ENCODE measurements at regions not wholly inside any gene's neighbourhood (a gene's known extent, or its start where the extent isn't known, plus 50 kb on each side); places are given as distances from the start of the nearest gene placed in this dataset.

DNA sequence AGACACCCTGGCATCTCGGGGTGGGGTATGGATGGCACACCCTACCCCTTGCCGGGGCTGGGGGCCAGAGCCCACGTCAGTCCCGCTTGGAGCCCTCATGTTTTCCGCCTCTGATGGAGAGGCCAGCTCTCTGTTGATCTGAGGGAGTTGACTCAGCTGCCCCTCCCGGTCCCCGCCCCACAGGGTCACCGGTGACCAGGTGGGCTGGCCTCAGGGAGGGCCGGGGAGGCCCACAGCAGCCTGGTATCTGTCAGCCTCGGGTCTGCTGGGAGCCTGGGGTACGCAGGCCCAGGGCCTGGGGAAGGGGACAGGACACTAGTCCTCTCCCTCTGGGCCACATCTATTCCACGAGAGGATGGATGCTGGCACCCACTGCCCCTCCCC, 109.5 kb upstream of the CIBAR2 start:
- Histone ChIP-seq H4K5ac (ENCODE audit: insufficient read length, low read depth, low read length) (no peak overlapping the region), H3K4ac (ENCODE audit: low read depth, low read length) (no peak overlapping the region), H2BK15ac (ENCODE audit: low read depth, low read length) (no peak overlapping the region), H3K23me2 (ENCODE audit: insufficient read length, low read depth, low read length, poor library complexity, severe bottlenecking) (no peaks in the 10 kb centered on the region), H3K4me1 (ENCODE audit: insufficient read depth, low read length) (peaks cover 3% of the 10 kb centered on the region), H2BK120ac (ENCODE audit: low read depth, low read length, poor library complexity, severe bottlenecking) (no peak overlapping the region), H4K20me1 (ENCODE audit: control insufficient read depth, insufficient read depth, insufficient read length) (no peaks in the 10 kb centered on the region), H3K79me1 (ENCODE audit: insufficient read depth, low read depth, low read length, poor library complexity, severe bottlenecking) (no peaks in the 10 kb centered on the region), H3K27me3 (ENCODE audit: insufficient read depth, low read length) (no peaks in the 10 kb centered on the region), H3K79me2 (ENCODE audit: insufficient read depth, low read length) (peaks cover 1% of the 10 kb centered on the region; the same call in 1 of the 2 replicates), H4K91ac (ENCODE audit: insufficient read length, low read depth, low read length) (no peak overlapping the region), H3K9me3 (ENCODE audit: control insufficient read depth, low read depth, low read length) (no peaks in the 10 kb centered on the region), H3T11ph (ENCODE audit: low read length) (no peak overlapping the region), H2AK5ac (ENCODE audit: insufficient read length, low read length) (no peak overlapping the region), H2AFZ (ENCODE audit: low read length) (no peak overlapping the region), H3K23ac (ENCODE audit: insufficient read length, low read depth, low read length) (no peak overlapping the region), H2BK12ac (ENCODE audit: insufficient read length, low read depth, low read length) (no peak overlapping the region), H3K4me2 (ENCODE audit: insufficient read depth, insufficient read length, low read length) (no peak overlapping the region), H3K56ac (ENCODE audit: insufficient read length, low read depth, low read length) (no peak overlapping the region), H3K18ac (ENCODE audit: insufficient read length, low read depth, low read length) (no peak overlapping the region), H2BK5ac (ENCODE audit: insufficient read length, low read length) (no peak overlapping the region), H3K14ac (ENCODE audit: insufficient read depth, low read length) (no peak overlapping the region), H3K9ac (ENCODE audit: extremely low read depth, insufficient read length, low read length) (no peak overlapping the region), H4K8ac (replicated peaks; ENCODE audit: insufficient read length, low read depth, low read length) (no peak overlapping the region), H2BK20ac (ENCODE audit: low read depth, low read length, poor library complexity, severe bottlenecking) (no peak overlapping the region), H3K27ac (ENCODE audit: insufficient read length, low read depth, low read length) (no peak overlapping the region)
- Mint-ChIP-seq H3K4me1 (peaks cover 15 to 44% of the 10 kb centered on the region in 2 experiments), H3K4me3 (no peak overlapping the region), H3K36me3 (ENCODE audit: insufficient read depth in 1 of 3, low read depth in 3 of 3) (peaks cover 0 to 7% (median 4%) of the 10 kb centered on the region in 3 experiments; a peak in 3 of 7 replicates), H3K27me3 (ENCODE audit: low read depth) (peaks cover 3% of the 10 kb centered on the region; the same call in 1 of the 2 replicates), H3K9me3 (peaks cover 0 to 2% of the 10 kb centered on the region in 2 experiments; a peak in 2 of 5 replicates), H3K27ac (no peak overlapping the region)
- DNase-seq: no peak
- TF ChIP-seq, protein P1, sequence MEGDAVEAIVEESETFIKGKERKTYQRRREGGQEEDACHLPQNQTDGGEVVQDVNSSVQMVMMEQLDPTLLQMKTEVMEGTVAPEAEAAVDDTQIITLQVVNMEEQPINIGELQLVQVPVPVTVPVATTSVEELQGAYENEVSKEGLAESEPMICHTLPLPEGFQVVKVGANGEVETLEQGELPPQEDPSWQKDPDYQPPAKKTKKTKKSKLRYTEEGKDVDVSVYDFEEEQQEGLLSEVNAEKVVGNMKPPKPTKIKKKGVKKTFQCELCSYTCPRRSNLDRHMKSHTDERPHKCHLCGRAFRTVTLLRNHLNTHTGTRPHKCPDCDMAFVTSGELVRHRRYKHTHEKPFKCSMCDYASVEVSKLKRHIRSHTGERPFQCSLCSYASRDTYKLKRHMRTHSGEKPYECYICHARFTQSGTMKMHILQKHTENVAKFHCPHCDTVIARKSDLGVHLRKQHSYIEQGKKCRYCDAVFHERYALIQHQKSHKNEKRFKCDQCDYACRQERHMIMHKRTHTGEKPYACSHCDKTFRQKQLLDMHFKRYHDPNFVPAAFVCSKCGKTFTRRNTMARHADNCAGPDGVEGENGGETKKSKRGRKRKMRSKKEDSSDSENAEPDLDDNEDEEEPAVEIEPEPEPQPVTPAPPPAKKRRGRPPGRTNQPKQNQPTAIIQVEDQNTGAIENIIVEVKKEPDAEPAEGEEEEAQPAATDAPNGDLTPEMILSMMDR (conservative IDR thresholded peaks at IDR 0.05): no peak
- no CpG with 5 or more reads among the region's 12 CpGs for WGBS (ENCODE audit: extremely low coverage, insufficient read length, low lambda C conversion rate)

Data from H9 (cell line).